Urinary bladder (tissue), 3 donors: ENCODE measurements at regions not wholly inside any gene's neighbourhood (a gene's known extent, or its start where the extent isn't known, plus 50 kb on each side); places are given as distances from the start of the nearest gene placed in this dataset.
"Not testable (repeated sequence)": the region's sequence is repeated elsewhere in the genome, so short reads cannot be mapped to it uniquely, and the experiment has no call there.

ENCODE experiments used
- DNase-seq: peaks from one replicate; pipeline ENCODE4 v3.0.0-alpha.2; 2015; ENCODE audit errors: extremely low spot score
- H3K27ac ChIP-seq: one replicate; pipeline ENCODE4 v1.5.1; 2013; ENCODE audit warnings: low read depth, mild to moderate bottlenecking, moderate library complexity
- H3K36me3 ChIP-seq: one replicate; pipeline ENCODE4 v1.6.1; 2013; ENCODE audit warnings: mild to moderate bottlenecking, moderate library complexity; ENCODE audit not compliant: insufficient read depth
- H3K4me1 ChIP-seq: one replicate; pipeline ENCODE4 v1.6.1; 2013; ENCODE audit warnings: mild to moderate bottlenecking, moderate library complexity; ENCODE audit not compliant: insufficient read depth
- H3K4me3 ChIP-seq: one replicate; pipeline ENCODE4 v1.5.1; 2013; ENCODE audit warnings: low read depth, low read length
- WGBS: extraction: QIAGEN DNeasy Blood & Tissue Kit; methylation state at CpG from one replicate; pipeline ENCODE4 v1.1.7; 2013; 5-methylcytosine and 5-hydroxymethylcytosine counted together
- donor health status: healthy with polysubstance abuse.
- donor health status: healthy.

- no peaks in the 10 kb centered on the region for H3K36me3 ChIP-seq
- H3K4me1 ChIP-seq = no peaks in the 10 kb centered on the region
- no peak for DNase-seq
- no peak overlapping the region for H3K4me3 ChIP-seq
- no peak overlapping the region for H3K27ac ChIP-seq
Measured at GRCh38 chr2:190742431-190742830, 93.5 kb downstream of the NAB1 start.

GRCh38 chr2:190744041-190744440 is 95.2 kb downstream of the NAB1 start:
- WGBS = 60% methylated on average over 2 of the region's 2 CpGs
- no peak overlapping the region for H3K27ac ChIP-seq
- DNase-seq = no peak

DNA sequence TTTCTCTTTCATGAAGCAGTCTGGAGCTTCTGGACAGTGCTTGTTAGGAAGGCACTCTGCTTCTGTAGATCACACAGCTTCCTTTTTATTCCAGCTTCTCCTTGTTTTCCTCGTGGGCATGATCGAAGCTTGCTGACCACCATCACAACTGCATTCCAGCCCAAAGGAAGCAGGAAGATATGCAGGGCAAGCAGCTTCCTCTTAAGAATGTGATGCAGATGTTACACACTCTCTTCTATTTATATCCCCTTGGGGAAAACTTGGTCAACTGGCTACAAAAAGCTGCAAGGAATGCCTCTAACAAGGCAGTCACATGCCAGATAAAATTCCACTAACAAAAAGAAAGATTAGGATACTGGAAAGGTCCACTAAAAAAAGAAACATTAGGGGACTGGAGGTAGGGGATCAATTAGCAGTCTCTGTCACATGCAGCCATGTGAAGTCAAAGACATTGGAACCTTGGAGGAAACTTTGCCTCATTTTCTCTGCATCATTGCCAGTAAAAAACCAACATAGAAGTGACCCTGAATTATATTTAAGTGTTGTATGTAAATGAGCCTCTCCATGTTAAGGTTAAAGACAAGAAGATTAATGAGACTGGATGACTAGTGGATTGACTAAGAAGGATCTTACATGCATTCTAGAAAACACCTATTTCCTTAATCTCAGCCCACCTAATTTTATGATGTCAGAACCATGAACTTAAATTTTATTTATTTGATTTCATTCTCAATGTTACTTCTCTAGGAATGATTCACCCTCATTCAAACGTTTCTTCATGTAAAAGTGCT is 98.3 kb downstream of the NAB1 start:
- Histone ChIP-seq H3K36me3 (no peaks in the 10 kb centered on the region), H3K4me3 (no peak overlapping the region), H3K4me1 (no peaks in the 10 kb centered on the region), H3K27ac (no peak overlapping the region)
- WGBS = 36% methylated on average over 3 of the region's 3 CpGs
- DNase-seq = no peak

More at GRCh38 chr2:190744041-190744440, 95.2 kb downstream of the NAB1 start:
- no peak overlapping the region for H3K4me3 ChIP-seq
- no peaks in the 10 kb centered on the region for H3K4me1 ChIP-seq
- no peaks in the 10 kb centered on the region for H3K36me3 ChIP-seq

- Histone ChIP-seq H3K4me1 (no peaks in the 10 kb centered on the region), H3K27ac (no peak overlapping the region), H3K36me3 (no peaks in the 10 kb centered on the region), H3K4me3 (no peak overlapping the region)
- DNase-seq = no peak
- 94% methylated on average over 3 of the region's 3 CpGs for WGBS
Measured at GRCh38 chr2:190748966-190749365, 100.1 kb downstream of the NAB1 start.

DNA sequence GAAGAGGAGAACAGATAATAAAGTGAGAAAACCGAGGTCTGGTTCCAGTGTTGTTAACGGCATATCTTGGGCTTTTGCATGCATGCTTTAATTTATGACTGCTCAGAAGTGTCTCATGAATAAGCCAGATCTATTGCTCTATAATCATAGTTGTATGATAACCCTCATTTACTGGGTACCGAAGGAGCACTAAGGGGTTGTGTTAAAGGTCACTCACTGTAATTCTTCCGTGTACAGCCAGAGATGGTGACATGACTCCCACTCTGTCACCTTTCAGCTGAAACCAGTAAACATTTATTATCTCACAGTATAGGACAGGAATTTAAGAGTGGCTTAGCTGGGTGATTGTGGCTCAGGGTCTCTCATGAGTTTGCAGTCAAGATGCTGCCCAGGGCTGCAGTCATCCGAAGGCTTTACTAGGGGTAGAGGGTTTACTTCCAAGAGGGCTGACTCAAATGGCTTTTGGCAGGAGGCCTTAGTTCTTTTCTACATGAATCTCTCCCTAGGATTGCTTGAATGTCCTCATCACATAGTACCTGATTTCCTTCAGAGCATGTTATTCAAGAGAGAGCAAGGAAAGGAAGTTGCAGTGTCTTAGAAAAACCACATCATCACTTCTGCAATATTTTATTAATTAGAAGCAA is 107.0 kb downstream of the NAB1 start:
- WGBS = 29% methylated on average over 5 of the region's 5 CpGs
- Histone ChIP-seq H3K4me1 (no peaks in the 10 kb centered on the region), H3K4me3 (no peak overlapping the region), H3K36me3 (no peaks in the 10 kb centered on the region), H3K27ac (no peak overlapping the region)
- no peak for DNase-seq

DNA sequence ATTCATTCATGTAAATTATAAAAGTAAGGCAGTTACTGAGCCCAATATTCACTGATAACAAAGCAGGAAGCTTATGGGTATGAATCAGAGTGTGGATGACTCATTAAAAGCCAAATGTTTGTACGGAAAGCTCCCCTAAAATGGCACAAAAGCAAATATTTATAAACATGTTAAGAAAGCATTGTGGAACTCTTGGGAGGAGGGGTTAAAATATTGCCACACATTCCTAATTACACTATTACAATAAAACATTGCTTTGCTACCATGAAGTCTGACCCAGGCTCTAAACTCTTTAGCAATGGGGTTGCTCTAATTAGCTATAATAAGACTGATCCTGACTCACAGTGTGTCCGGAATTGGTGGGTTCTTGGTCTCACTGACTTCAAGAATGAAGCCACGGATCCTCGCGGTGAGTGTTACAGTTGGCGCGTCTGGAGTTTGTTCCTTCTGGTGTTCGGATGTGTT is 110.9 kb downstream of the NAB1 start:
- no peak for DNase-seq
- 89% methylated on average over 8 of the region's 8 CpGs for WGBS
- Histone ChIP-seq H3K27ac (no peak overlapping the region), H3K36me3 (no peaks in the 10 kb centered on the region), H3K4me1 (no peaks in the 10 kb centered on the region), H3K4me3 (no peak overlapping the region)

DNA sequence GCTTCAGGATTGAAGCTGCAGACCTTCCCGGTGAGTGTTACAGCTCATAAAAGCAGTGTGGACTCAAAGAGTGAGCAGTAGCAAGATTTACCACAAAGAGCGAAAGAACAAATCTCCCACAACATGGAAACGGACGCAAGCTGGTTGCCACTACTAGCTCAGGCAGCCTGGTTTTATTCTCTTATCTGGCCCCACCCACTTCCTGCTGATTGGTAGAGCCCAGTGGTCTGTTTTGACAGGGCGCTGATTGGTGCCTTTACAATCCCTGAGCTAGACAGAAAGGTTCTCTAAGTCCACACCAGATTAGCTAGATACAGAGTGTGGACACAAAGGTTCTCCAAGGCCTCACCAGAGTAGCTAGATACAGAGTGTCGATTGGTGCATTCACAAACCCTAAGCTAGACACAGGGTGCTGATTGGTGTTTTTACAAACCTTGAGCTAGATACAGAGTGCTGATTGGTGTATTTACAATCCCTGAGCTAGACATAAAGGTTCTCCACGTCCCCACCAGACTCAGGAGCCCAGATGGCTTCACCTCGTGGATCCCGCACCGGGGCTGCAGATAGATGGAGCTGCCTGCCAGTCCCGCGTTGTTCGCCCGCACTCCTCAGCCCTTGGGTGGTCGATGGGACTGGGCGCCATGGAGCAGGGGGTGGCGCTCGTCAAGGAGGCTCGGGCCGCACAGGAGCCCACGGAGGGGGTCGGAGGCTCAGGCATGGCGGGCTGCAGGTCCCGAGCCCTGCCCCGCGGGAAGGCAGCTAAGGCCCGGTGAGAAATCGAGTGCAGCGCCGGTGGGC is 111.7 kb downstream of the NAB1 start:
- H3K36me3 ChIP-seq, H3K27ac ChIP-seq, DNase-seq, H3K4me3 ChIP-seq, H3K4me1 ChIP-seq: not testable (repeated sequence)
- 61% methylated on average over 30 of the region's 30 CpGs for WGBS

GRCh38 chr2:190761216-190761615 is 112.3 kb downstream of the NAB1 start:
- H3K4me3 ChIP-seq, H3K27ac ChIP-seq, H3K36me3 ChIP-seq, H3K4me1 ChIP-seq, DNase-seq: not testable (repeated sequence)
- WGBS = 30% methylated on average over 28 of the region's 28 CpGs

DNA sequence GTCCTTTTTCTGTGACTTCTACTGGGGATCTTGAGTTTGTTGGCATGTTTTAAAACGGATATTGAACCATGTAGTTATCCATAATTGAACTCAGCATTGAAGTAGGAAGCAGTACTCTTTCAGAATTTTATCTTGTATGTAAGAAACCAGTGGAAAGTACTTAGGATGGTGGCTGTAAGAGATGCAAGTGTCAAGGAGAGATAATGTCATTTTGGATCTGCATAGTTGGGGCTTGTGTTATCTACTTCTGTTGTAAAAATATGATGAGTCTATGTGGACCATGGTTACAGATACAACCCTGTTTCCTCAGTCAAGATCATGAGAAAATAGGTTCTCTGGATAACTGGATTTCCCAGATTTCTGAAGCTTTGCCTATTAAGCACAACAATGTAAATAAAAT is 113.7 kb downstream of the NAB1 start:
- no peak for DNase-seq
- Histone ChIP-seq H3K27ac (no peak overlapping the region), H3K4me3 (no peak overlapping the region), H3K36me3 (no peaks in the 10 kb centered on the region), H3K4me1 (no peaks in the 10 kb centered on the region)
- 82% methylated on average over 1 of the region's 1 CpG for WGBS

DNA sequence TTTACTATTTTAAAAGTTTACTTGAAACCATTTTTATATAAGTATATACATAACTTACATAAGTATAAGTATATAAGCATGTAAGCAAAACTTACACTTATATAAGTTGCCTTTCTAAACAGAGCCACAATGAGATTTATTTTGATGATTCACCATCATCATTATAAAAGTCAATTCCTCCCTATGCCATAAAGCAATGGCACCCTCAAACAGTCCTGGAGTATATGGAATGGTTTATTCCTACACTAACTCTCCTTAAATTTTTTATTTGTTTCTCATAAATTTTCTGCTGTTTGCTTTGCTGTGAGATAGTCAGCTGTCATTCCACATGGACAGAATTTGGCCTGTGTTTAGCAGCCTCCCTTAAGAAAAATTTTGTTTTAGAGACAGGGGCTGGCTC is 114.2 kb downstream of the NAB1 start:
- Histone ChIP-seq H3K27ac (no peak overlapping the region), H3K4me1 (no peaks in the 10 kb centered on the region), H3K4me3 (no peak overlapping the region), H3K36me3 (no peaks in the 10 kb centered on the region)
- no peak for DNase-seq

DNA sequence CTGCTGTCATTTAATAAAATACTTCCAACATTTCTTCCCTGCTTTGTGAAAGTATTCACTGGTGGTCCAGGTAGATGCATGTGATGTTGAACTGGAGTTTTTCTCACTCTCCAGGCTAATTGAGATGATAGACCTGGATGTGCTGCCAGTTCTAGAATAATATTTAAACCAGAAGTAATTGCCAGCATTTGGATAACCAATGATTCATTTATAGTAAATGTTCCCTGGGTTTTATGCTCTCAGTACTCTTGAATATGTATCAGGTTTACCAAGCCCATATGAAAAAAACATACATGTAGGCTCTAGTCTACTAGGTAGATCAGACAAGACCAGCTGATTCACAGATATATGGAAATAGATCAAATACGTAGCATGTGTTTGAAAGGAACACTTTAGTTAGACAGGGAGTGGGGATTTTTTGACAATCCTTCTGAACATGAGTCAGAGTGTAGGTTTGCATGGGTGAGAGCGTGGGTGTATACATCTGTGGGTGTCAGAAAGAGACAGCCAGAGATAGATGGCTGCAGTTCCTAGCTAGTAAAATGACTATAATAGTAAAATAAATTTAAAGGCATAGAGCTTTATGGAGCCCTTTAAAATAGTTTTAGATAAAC is 115.1 kb downstream of the NAB1 start:
- no peak overlapping the region for H3K4me3 ChIP-seq
- 86% methylated on average over 2 of the region's 2 CpGs for WGBS
- H3K4me1 ChIP-seq = no peaks in the 10 kb centered on the region
- DNase-seq = no peak
- H3K27ac ChIP-seq = no peak overlapping the region
- no peaks in the 10 kb centered on the region for H3K36me3 ChIP-seq

DNA sequence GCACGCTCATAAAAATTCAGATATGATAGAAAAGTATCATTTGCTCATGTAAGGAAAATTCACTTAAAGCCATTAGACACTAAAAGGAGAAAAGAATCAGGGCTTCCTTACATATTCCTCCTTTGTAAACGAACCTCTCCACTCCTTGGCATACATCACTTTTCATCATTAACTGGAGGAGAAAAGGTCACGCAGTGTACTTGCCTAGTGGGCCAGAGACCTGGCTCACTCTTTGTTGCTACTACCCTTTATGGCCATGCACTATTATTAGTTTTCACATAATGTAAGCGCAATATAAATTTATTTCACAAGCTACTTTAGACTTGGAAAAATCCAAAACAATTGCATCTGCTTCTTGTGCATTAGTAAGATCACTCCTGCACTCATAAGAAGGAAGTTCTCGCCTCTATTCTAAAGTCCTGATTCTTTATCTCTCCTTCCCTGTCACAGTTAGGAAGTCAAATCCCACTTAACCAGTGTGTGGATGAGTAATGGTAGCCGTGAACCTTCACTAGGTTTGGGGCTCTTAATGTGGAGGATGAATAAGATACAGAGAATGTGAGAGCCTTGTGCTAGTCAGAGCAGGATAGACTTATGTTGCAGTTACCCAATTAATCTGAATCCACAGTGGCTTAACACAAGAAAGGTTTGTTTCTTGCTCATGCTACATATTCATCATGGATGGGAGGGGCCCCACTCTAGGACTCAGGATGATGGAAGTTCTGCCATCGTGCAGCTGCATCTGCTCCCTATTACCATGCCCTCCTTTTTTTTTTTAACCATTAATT is 115.0 kb upstream of the GLS start:
- Histone ChIP-seq H3K4me3 (no peak overlapping the region), H3K4me1 (no peaks in the 10 kb centered on the region), H3K36me3 (no peaks in the 10 kb centered on the region), H3K27ac (no peak overlapping the region)
- WGBS = 73% methylated on average over 7 of the region's 7 CpGs
- no peak for DNase-seq

DNA sequence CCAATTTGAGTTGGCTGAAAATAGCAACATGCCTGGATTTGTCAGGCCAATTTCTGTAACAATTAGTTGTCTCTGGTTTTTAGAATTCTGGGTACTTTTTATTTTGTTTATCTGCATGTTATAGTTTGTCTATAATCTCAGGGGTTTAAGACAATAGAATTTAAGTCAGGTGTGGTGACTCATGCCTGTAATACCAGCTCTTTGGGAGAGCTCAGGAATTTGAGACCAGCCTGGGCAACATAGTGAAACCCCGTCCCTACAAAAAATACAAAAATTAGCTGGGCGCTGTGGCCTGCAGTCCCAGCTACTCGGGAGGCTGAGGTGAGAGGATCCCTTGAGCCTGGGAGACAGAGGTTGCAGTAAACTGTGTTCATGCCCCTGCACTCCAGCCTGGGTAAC is 114.4 kb upstream of the GLS start:
- Histone ChIP-seq H3K4me3 (no peak overlapping the region), H3K27ac (no peak overlapping the region), H3K36me3 (no peaks in the 10 kb centered on the region), H3K4me1 (no peaks in the 10 kb centered on the region)
- DNase-seq = no peak
- 91% methylated on average over 3 of the region's 3 CpGs for WGBS
